Stimulated activated naive B cell treated with anti-CD40 and anti-IgM and Interleukin-4, amounts not matched to agents 10 μg/mL and 1 μg/mL and 100 μg/mL, for 72 hours (primary cell): ENCODE measurements at regions not wholly inside any gene's neighbourhood (a gene's known extent, or its start where the extent isn't known, plus 50 kb on each side); places are given as distances from the start of the nearest gene placed in this dataset.
"Not testable (repeated sequence)": the region's sequence is repeated elsewhere in the genome, so short reads cannot be mapped to it uniquely, and the experiment has no call there.

Source experiments
- ATAC-seq, 2 donors: fragments of 150-1000 bp; cut with Tn5 transposase; replicated peaks; 2 replicates each; pipeline ENCODE4 v1.10.0; 2021; ENCODE audit warnings: moderate library complexity in 1 of 2
- DNase-seq: peaks from one replicate; pipeline ENCODE4 v3.0.0; 2021
- H3K27ac Mint-ChIP-seq: one replicate; pipeline ENCODE4 v1.8.0; 2022; ENCODE audit warnings: mild to moderate bottlenecking, mixed read lengths
- H3K27me3 Mint-ChIP-seq, 2 donors: one replicate each; pipeline ENCODE4 v1.8.0; 2022; ENCODE audit warnings: mixed read lengths in 2 of 2
- H3K36me3 Mint-ChIP-seq, 2 donors: one replicate each; pipeline ENCODE4 v1.8.0; 2022; ENCODE audit warnings: mixed read lengths in 2 of 2, mild to moderate bottlenecking in 1 of 2
- H3K4me1 Mint-ChIP-seq, 2 donors: one replicate each; pipeline ENCODE4 v1.8.0; 2022; ENCODE audit warnings: mixed read lengths in 2 of 2, mild to moderate bottlenecking in 1 of 2
- H3K4me3 Mint-ChIP-seq, 2 donors: one replicate each; pipeline ENCODE4 v1.8.0; 2022; ENCODE audit warnings: mild to moderate bottlenecking in 2 of 2, mixed read lengths in 2 of 2, moderate library complexity in 1 of 2
- H3K9me3 Mint-ChIP-seq, 2 donors: one replicate each; pipeline ENCODE4 v1.8.0; 2022; ENCODE audit warnings: mixed read lengths in 2 of 2, mild to moderate bottlenecking in 1 of 2

GRCh38 chr20:6362245-6362644 is 239.4 kb upstream of the FERMT1 start:
- Mint-ChIP-seq H3K4me1 (no peaks in the 10 kb centered on the region), H3K27ac (no peak overlapping the region), H3K4me3 (no peak overlapping the region), H3K9me3 (peaks cover 0 to 5% of the 10 kb centered on the region in 2 donors), H3K36me3 (no peaks in the 10 kb centered on the region), H3K27me3 (no peaks in the 10 kb centered on the region)
- ATAC-seq (no peak), DNase-seq (no peak)

- DNase-seq (no peak), ATAC-seq (no peak)
- Mint-ChIP-seq H3K27ac (no peak overlapping the region), H3K4me1 (no peaks in the 10 kb centered on the region), H3K9me3 (peaks cover 0 to 1% of the 10 kb centered on the region in 2 donors), H3K27me3 (no peaks in the 10 kb centered on the region), H3K36me3 (no peaks in the 10 kb centered on the region), H3K4me3 (no peak overlapping the region)
Measured at GRCh38 chr20:6360766-6361165, 237.9 kb upstream of the FERMT1 start.

GRCh38 chr20:6355754-6356451 is 233.1 kb upstream of the FERMT1 start:
- DNase-seq: no peak
- Mint-ChIP-seq H3K36me3 (no peaks in the 10 kb centered on the region), H3K27ac (no peak overlapping the region), H3K4me1 (no peaks in the 10 kb centered on the region), H3K27me3 (no peaks in the 10 kb centered on the region), H3K9me3 (peaks cover 0 to 1% of the 10 kb centered on the region in 2 donors), H3K4me3 (no peak overlapping the region)
- no peak for ATAC-seq

- no peak overlapping the region for H3K27ac Mint-ChIP-seq
- H3K27me3 Mint-ChIP-seq: no peaks in the 10 kb centered on the region
- no peak for ATAC-seq
Measured at GRCh38 chr20:6348908-6349307, 226.1 kb upstream of the FERMT1 start.

GRCh38 chr20:6347916-6348315 is 225.1 kb upstream of the FERMT1 start:
- Mint-ChIP-seq H3K9me3 (peaks cover 2% of the 10 kb centered on the region in 2 donors), H3K27me3 (no peaks in the 10 kb centered on the region), H3K4me1 (no peaks in the 10 kb centered on the region), H3K36me3 (no peaks in the 10 kb centered on the region), H3K4me3 (no peak overlapping the region), H3K27ac (no peak overlapping the region)
- ATAC-seq: no peak
- DNase-seq: no peak

More at GRCh38 chr20:6348908-6349307, 226.1 kb upstream of the FERMT1 start:
- Mint-ChIP-seq H3K9me3 (peaks cover 0 to 2% of the 10 kb centered on the region in 2 donors), H3K36me3 (no peaks in the 10 kb centered on the region), H3K4me3 (no peak overlapping the region), H3K4me1 (no peaks in the 10 kb centered on the region)
- DNase-seq: no peak

- no peaks in the 10 kb centered on the region for H3K27me3 Mint-ChIP-seq
- peaks cover 2 to 4% of the 10 kb centered on the region in 2 donors for H3K9me3 Mint-ChIP-seq
- no peak overlapping the region for H3K27ac Mint-ChIP-seq
- DNase-seq (no peak), ATAC-seq (no peak)
- H3K36me3 Mint-ChIP-seq: no peaks in the 10 kb centered on the region
- H3K4me3 Mint-ChIP-seq: no peak overlapping the region
- H3K4me1 Mint-ChIP-seq: no peaks in the 10 kb centered on the region
Measured at GRCh38 chr20:6341491-6341890, 218.7 kb upstream of the FERMT1 start.

- no peak for DNase-seq
- Mint-ChIP-seq H3K36me3 (no peaks in the 10 kb centered on the region), H3K27ac (no peak overlapping the region), H3K4me3 (no peak overlapping the region), H3K9me3 (peaks cover 0 to 4% of the 10 kb centered on the region in 2 donors), H3K4me1 (no peaks in the 10 kb centered on the region), H3K27me3 (no peaks in the 10 kb centered on the region)
- no peak for ATAC-seq
Measured at GRCh38 chr20:6339176-6339575, 216.3 kb upstream of the FERMT1 start.

- no peaks in the 10 kb centered on the region for H3K4me1 Mint-ChIP-seq
Measured at GRCh38 chr20:6333110-6333509, 210.3 kb upstream of the FERMT1 start.

GRCh38 chr20:6321235-6321634 is 198.4 kb upstream of the FERMT1 start:
- not testable (repeated sequence) for H3K27me3 Mint-ChIP-seq, H3K4me3 Mint-ChIP-seq, ATAC-seq, H3K9me3 Mint-ChIP-seq, H3K4me1 Mint-ChIP-seq, H3K27ac Mint-ChIP-seq, DNase-seq, H3K36me3 Mint-ChIP-seq

More at GRCh38 chr20:6333110-6333509, 210.3 kb upstream of the FERMT1 start:
- H3K36me3 Mint-ChIP-seq: no peaks in the 10 kb centered on the region
- H3K4me3 Mint-ChIP-seq: no peak overlapping the region
- ATAC-seq: no peak
- peaks cover 5 to 12% of the 10 kb centered on the region in 2 donors for H3K9me3 Mint-ChIP-seq
- no peak for DNase-seq
- peaks cover 0 to 6% of the 10 kb centered on the region in 2 donors for H3K27me3 Mint-ChIP-seq
- H3K27ac Mint-ChIP-seq: no peak overlapping the region

GRCh38 chr20:6311841-6312655 is 189.2 kb upstream of the FERMT1 start:
- ATAC-seq (no peak), DNase-seq (no peak)
- Mint-ChIP-seq H3K4me3 (no peak overlapping the region), H3K4me1 (no peaks in the 10 kb centered on the region), H3K36me3 (no peaks in the 10 kb centered on the region), H3K27ac (no peak overlapping the region), H3K27me3 (no peaks in the 10 kb centered on the region), H3K9me3 (peaks cover 11 to 14% of the 10 kb centered on the region in 2 donors)

- Mint-ChIP-seq H3K27ac (no peak overlapping the region), H3K4me1 (no peaks in the 10 kb centered on the region), H3K9me3 (peaks cover 11 to 14% of the 10 kb centered on the region in 2 donors), H3K4me3 (no peak overlapping the region), H3K27me3 (no peaks in the 10 kb centered on the region), H3K36me3 (no peaks in the 10 kb centered on the region)
- no peak for DNase-seq
- no peak for ATAC-seq
Measured at GRCh38 chr20:6311097-6311496, 188.3 kb upstream of the FERMT1 start.

GRCh38 chr20:6305536-6305935 is 182.7 kb upstream of the FERMT1 start:
- Mint-ChIP-seq H3K27ac (no peak overlapping the region), H3K4me1 (no peaks in the 10 kb centered on the region), H3K36me3 (no peaks in the 10 kb centered on the region), H3K27me3 (no peaks in the 10 kb centered on the region), H3K4me3 (no peak overlapping the region), H3K9me3 (peaks cover 6 to 7% of the 10 kb centered on the region in 2 donors)
- DNase-seq: no peak
- ATAC-seq: no peak

GRCh38 chr20:6302041-6302440 is 179.2 kb upstream of the FERMT1 start:
- Mint-ChIP-seq H3K27ac (no peak overlapping the region), H3K36me3 (no peaks in the 10 kb centered on the region), H3K27me3 (no peaks in the 10 kb centered on the region), H3K9me3 (peaks cover 5 to 6% of the 10 kb centered on the region in 2 donors), H3K4me3 (no peak overlapping the region), H3K4me1 (no peaks in the 10 kb centered on the region)
- DNase-seq (no peak), ATAC-seq (no peak)

- ATAC-seq: no peak
- Mint-ChIP-seq H3K4me3 (no peak overlapping the region), H3K4me1 (no peaks in the 10 kb centered on the region), H3K9me3 (peaks cover 5 to 6% of the 10 kb centered on the region in 2 donors), H3K36me3 (no peaks in the 10 kb centered on the region), H3K27me3 (no peaks in the 10 kb centered on the region), H3K27ac (no peak overlapping the region)
- DNase-seq: no peak
Measured at GRCh38 chr20:6299456-6299855, 176.6 kb upstream of the FERMT1 start.

- Mint-ChIP-seq H3K4me1 (no peaks in the 10 kb centered on the region), H3K27ac (no peak overlapping the region), H3K27me3 (no peaks in the 10 kb centered on the region), H3K36me3 (no peaks in the 10 kb centered on the region), H3K4me3 (no peak overlapping the region), H3K9me3 (peaks cover 4% of the 10 kb centered on the region in 2 donors)
- ATAC-seq (no peak), DNase-seq (no peak)
Measured at GRCh38 chr20:6298049-6298448, 175.2 kb upstream of the FERMT1 start.
